ENCODE measurements at regions not wholly inside any gene's neighbourhood (a gene's known extent, or its start where the extent isn't known, plus 50 kb on each side); places are given as distances from the start of the nearest gene placed in this dataset.
A peak's percentile ranks its signal among the peaks of the same experiment; 100 is the strongest.

- DNase-seq (ENCODE audit: low read depth) = no peak
- no peak for TF ChIP-seq CTCF (conservative IDR thresholded peaks at IDR 0.05; ENCODE audit: low read depth, low read length)
- H3K4me3 ChIP-seq (ENCODE audit: low read depth, low read length) = no peak overlapping the region
Measured at GRCh38 chr2:41111836-41112627, 660.1 kb upstream of the SLC8A1 start.

- TF ChIP-seq CTCF (conservative IDR thresholded peaks at IDR 0.05; ENCODE audit: low read depth, low read length) = no peak
- H3K4me3 ChIP-seq (ENCODE audit: low read depth, low read length) = no peak overlapping the region
- peak; percentile 11 for DNase-seq (ENCODE audit: low read depth)
Measured at GRCh38 chr2:41116106-41116797, 664.4 kb upstream of the SLC8A1 start.

GRCh38 chr2:41119489-41119888 lies 667.6 kb upstream of the SLC8A1 start:
- no peak overlapping the region for H3K4me3 ChIP-seq (ENCODE audit: low read depth, low read length)
- no peak for DNase-seq (ENCODE audit: low read depth)

GRCh38 chr2:41123341-41123740 lies 671.5 kb upstream of the SLC8A1 start:
- no peak for TF ChIP-seq CTCF (conservative IDR thresholded peaks at IDR 0.05; ENCODE audit: low read depth, low read length)
- H3K4me3 ChIP-seq (ENCODE audit: low read depth, low read length) = no peak overlapping the region
- DNase-seq (ENCODE audit: low read depth) = no peak

More at GRCh38 chr2:41119489-41119888, 667.6 kb upstream of the SLC8A1 start:
- TF ChIP-seq CTCF (conservative IDR thresholded peaks at IDR 0.05; ENCODE audit: low read depth, low read length) = no peak

- no peak for DNase-seq (ENCODE audit: low read depth)
- no peak for TF ChIP-seq CTCF (conservative IDR thresholded peaks at IDR 0.05; ENCODE audit: low read depth, low read length)
- H3K4me3 ChIP-seq (ENCODE audit: low read depth, low read length) = no peak overlapping the region
Measured at GRCh38 chr2:41127351-41127750, 675.5 kb upstream of the SLC8A1 start.

GRCh38 chr2:41129988-41130387 lies 678.1 kb upstream of the SLC8A1 start:
- DNase-seq (ENCODE audit: low read depth) = no peak
- H3K4me3 ChIP-seq (ENCODE audit: low read depth, low read length) = no peak overlapping the region
- TF ChIP-seq CTCF (conservative IDR thresholded peaks at IDR 0.05; ENCODE audit: low read depth, low read length) = no peak
